SK-N-SH (cell line): ENCODE measurements at regions not wholly inside any gene's neighbourhood (a gene's known extent, or its start where the extent isn't known, plus 50 kb on each side); places are given as distances from the start of the nearest gene placed in this dataset.
"Not testable (repeated sequence)": the region's sequence is repeated elsewhere in the genome, so short reads cannot be mapped to it uniquely, and the experiment has no call there.

Source experiments
- CTCF ChIA-PET: fragments of 300-600, 350-600 bp; formaldehyde crosslinking; extraction: SDS; loops from one replicate; lab custom pipeline; 2021; lab: Yijun Ruan, JAX
- POLR2A ChIA-PET: fragments of 350-600 bp; sonication (Branson Sonifier 250); formaldehyde crosslinking; extraction: SDS; loops from one replicate; lab custom pipeline; 2020; ENCODE audit warnings: antibody characterized with exemption, inconsistent platforms; lab: Yijun Ruan, JAX
- DNase-seq: peaks from one replicate; pipeline ENCODE4 v3.0.0; 2012
- H2AFZ ChIP-seq: fragments of 200-600 bp; sonication (generic); 2 replicates; pipeline ENCODE4 v1.8.1; 2016; ENCODE audit warnings: antibody characterized with exemption, mild to moderate bottlenecking, low read depth
- H3F3A ChIP-seq: fragments of 200-600 bp; sonication (generic); replicated peaks from 2 replicates; pipeline ENCODE3; 2016; ENCODE audit warnings: antibody characterized with exemption, mild to moderate bottlenecking; ENCODE audit not compliant: insufficient read depth
- H3K27ac ChIP-seq, 2 experiments: fragments of 200-500 bp in 1 of 2; fragments of 200-600 bp in 1 of 2; sonication (Bioruptor generic) in 1 of 2; sonication (generic), shearing (Covaris generic) in 1 of 2; 2 replicates each; pipeline versions ENCODE4 v1.5.1 to v1.6.1; 2014 to 2016; ENCODE audit warnings: low read depth in 2 of 2, inconsistent platforms in 1 of 2, low read length in 1 of 2, mild to moderate bottlenecking in 1 of 2, mixed read lengths in 1 of 2
- H3K27me3 ChIP-seq: fragments of 200-600 bp; sonication (generic), shearing (Covaris generic); 2 replicates; pipeline ENCODE4 v1.6.1; 2016; ENCODE audit warnings: mixed run types; ENCODE audit not compliant: insufficient read depth
- H3K36me3 ChIP-seq, 2 experiments: fragments of 200-500 bp in 1 of 2; fragments of 200-600 bp in 1 of 2; sonication (Bioruptor generic) in 1 of 2; sonication (generic) in 1 of 2; replicated peaks in 1 of 2; 2 replicates each; pipeline versions ENCODE3 to v1.5.1; 2014 to 2016; ENCODE audit warnings: low read length in 1 of 2, mild to moderate bottlenecking in 1 of 2; ENCODE audit not compliant: insufficient read depth in 2 of 2, control insufficient read depth in 1 of 2
- H3K4me1 ChIP-seq, 2 experiments: fragments of 200-500 bp in 1 of 2; fragments of 200-600 bp in 1 of 2; sonication (Bioruptor generic) in 1 of 2; sonication (generic), shearing (Covaris generic) in 1 of 2; 2 replicates each; pipeline versions ENCODE4 v1.5.1 to v1.6.1; 2014 to 2016; ENCODE audit warnings: low read depth in 1 of 2, low read length in 1 of 2, mixed run types in 1 of 2; ENCODE audit not compliant: insufficient read depth in 2 of 2, control insufficient read depth in 1 of 2
- H3K4me2 ChIP-seq: fragments of 200-600 bp; sonication (generic), shearing (Covaris generic); 2 replicates; pipeline ENCODE4 v1.6.1; 2017; ENCODE audit warnings: mixed run types
- H3K4me3 ChIP-seq, 2 experiments: fragments of 200-500 bp in 1 of 2; fragments of 200-600 bp in 1 of 2; sonication (Bioruptor generic) in 1 of 2; sonication (generic), shearing (Covaris generic) in 1 of 2; 2 replicates each; pipeline versions ENCODE4 v1.5.1 to v1.8.1; 2014 to 2016; ENCODE audit warnings: low read depth in 2 of 2, inconsistent platforms in 1 of 2, low read length in 1 of 2, mild to moderate bottlenecking in 1 of 2, mixed read lengths in 1 of 2, moderate library complexity in 1 of 2
- H3K79me2 ChIP-seq: fragments of 200-600 bp; sonication (generic); 2 replicates; pipeline ENCODE4 v1.8.1; 2017; ENCODE audit warnings: mild to moderate bottlenecking; ENCODE audit not compliant: insufficient read depth
- H3K9ac ChIP-seq: fragments of 200-600 bp; sonication (generic); 2 replicates; pipeline ENCODE4 v1.6.1; 2017; ENCODE audit warnings: mixed run types
- H3K9me2 ChIP-seq: fragments of 200-600 bp; sonication (generic); 2 replicates; pipeline ENCODE4 v1.6.1; 2017; ENCODE audit warnings: mixed run types
- H3K9me3 ChIP-seq: fragments of 200-600 bp; sonication (generic); 2 replicates; pipeline ENCODE4 v1.6.1; 2017; ENCODE audit warnings: mixed run types, mild to moderate bottlenecking, moderate library complexity
- H4K20me1 ChIP-seq: fragments of 200-600 bp; sonication (generic); 2 replicates; pipeline ENCODE4 v1.6.1; 2017; ENCODE audit warnings: mild to moderate bottlenecking, mixed run types; ENCODE audit not compliant: insufficient read depth
- FOXM1 ChIP-seq: IDR thresholded peaks from 2 replicates; pipeline ENCODE4 v1.4.0; 2012; ENCODE audit warnings: low read depth, mild to moderate bottlenecking
- YY1 ChIP-seq: IDR thresholded peaks from 2 replicates; pipeline ENCODE4 v1.4.0; 2012; ENCODE audit warnings: low read depth, mild to moderate bottlenecking
- WGBS: methylation state at CpG from one replicate; pipeline ENCODE4 v1.1.6; 2017; ENCODE audit warnings: low lambda C conversion rate; 5-methylcytosine and 5-hydroxymethylcytosine counted together
- TF ChIP-seq, protein P1 (sequence below): IDR thresholded peaks from 2 replicates; pipeline ENCODE4 v1.6.1; 2012; ENCODE audit warnings: mild to moderate bottlenecking, low read depth, low read length, moderate library complexity

DNA sequence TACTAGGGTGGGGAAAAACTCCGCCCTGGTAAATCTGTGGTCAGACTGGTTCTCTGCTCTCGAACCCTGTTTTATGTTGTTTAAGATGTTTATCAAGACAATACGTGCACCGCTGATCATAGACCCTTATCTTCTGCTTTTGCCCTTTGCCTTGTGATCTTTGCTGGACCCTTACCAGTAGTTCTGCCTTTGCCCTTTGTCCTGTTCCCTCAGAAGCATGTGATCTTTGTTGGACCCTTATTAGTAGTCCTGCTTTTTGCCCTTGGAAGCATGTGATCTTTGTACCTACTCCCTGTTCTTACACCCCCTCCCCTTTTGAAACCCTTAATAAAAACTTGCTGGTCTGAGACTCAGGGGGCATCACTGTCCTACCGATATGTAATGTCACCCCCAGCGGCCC is 64.3 kb upstream of the EEF2KMT start:
- H3K9me2 ChIP-seq, H3K4me2 ChIP-seq, H3K79me2 ChIP-seq, H3K36me3 ChIP-seq, H3K27ac ChIP-seq, DNase-seq, H3K4me3 ChIP-seq, H3K9me3 ChIP-seq, H4K20me1 ChIP-seq, H3K27me3 ChIP-seq, H3F3A ChIP-seq, H2AFZ ChIP-seq, CTCF ChIA-PET, H3K4me1 ChIP-seq, H3K9ac ChIP-seq, POLR2A ChIA-PET: not testable (repeated sequence)
- 46% methylated on average over 6 of the region's 6 CpGs for WGBS

DNA sequence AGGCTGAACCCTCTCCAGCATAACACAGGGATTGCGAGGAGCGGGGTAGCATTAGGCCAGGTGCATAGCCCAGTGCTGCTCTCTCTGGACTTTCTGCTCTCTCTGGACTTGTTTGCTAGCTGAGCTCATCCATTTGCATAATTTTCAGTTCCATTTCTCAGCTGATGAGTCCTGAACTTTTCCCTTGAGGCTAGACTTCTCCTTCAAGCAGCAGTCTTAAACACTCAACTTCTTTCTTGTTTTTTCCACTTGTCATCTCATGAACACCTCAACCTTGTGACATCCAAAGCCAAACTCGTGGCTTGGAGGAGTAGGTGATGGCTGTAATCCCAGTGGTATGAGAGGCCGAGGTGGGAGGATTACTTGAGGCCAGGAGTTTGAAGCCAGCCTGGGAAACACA is 62.4 kb upstream of the EEF2KMT start:
- CTCF ChIA-PET, H3K4me1 ChIP-seq, H3K9me2 ChIP-seq, H4K20me1 ChIP-seq, H3K4me3 ChIP-seq, H3K9me3 ChIP-seq, H3K36me3 ChIP-seq, H3K79me2 ChIP-seq, H3K27me3 ChIP-seq, DNase-seq, H3K27ac ChIP-seq, H3K9ac ChIP-seq, H2AFZ ChIP-seq, H3K4me2 ChIP-seq, H3F3A ChIP-seq, POLR2A ChIA-PET: not testable (repeated sequence)
- 28% methylated on average over 4 of the region's 4 CpGs for WGBS

DNA sequence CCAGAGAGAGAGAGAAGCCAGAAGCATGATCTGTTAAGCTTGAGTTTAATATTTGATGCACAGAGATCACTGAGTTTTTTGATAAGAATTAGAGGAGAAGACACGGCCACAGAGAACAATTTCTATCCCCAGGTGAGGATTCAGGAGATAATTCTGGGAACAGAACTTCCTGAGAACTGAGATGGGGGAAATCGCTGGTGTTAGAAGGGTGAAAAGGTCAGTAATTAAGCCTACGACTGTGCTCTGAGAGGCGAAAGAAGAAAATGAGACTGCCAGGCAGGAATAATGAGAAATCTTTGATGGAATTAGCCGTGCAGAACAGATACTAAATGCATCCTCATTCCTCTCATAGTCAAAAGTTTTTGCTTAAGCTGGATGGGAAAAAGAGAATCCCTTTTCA is 61.9 kb upstream of the EEF2KMT start:
- DNase-seq, H4K20me1 ChIP-seq, H3K27ac ChIP-seq, H3K36me3 ChIP-seq, H3K4me2 ChIP-seq, POLR2A ChIA-PET, H3F3A ChIP-seq, H2AFZ ChIP-seq, H3K9me2 ChIP-seq, H3K4me1 ChIP-seq, H3K27me3 ChIP-seq, CTCF ChIA-PET, H3K4me3 ChIP-seq, H3K9ac ChIP-seq, H3K9me3 ChIP-seq, H3K79me2 ChIP-seq: not testable (repeated sequence)
- WGBS: 9% methylated on average over 5 of the region's 5 CpGs

DNA sequence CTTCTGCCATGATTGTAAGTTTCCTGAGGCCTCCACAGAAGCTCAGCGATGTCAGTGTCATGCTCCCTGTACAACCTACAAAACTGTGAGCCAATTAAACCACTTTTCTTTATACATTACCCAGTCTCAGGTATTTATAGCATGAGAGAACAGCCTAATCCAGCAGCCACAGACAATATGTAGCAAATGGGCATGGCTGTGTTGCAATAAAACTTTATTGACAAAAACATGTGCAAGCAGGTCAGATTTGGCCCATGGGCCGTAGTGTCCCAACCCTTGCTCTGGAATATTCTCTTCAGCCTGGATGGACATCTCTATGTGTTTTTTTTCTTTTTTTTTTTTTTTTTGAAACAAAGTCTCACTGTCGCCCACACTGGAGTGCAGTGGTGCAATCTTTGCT is 60.9 kb upstream of the EEF2KMT start:
- H3K9ac ChIP-seq: no peak overlapping the region
- 34% methylated on average over 3 of the region's 3 CpGs for WGBS

DNA sequence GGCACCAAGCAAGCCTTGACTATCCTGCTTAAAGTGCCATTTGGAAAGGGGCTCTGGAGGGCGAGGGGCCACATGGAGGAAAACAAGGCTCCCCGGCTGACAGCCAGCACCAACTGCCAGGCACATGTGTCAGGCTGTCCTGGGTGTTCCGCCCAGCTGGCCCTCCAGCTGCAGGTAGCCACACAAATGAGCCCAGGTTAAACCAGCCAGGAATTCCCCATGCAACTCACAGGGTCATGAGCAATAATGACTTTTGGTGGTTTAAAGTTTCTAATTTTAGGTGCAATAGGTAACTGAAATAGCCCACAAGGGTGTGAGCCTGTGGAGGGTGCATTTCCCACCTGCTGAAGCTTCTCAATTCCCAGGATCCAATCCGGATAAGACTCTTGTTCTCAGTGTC is 58.9 kb upstream of the EEF2KMT start:
- POLR2A ChIA-PET, H3K4me2 ChIP-seq, CTCF ChIA-PET, H2AFZ ChIP-seq, DNase-seq, H3F3A ChIP-seq, H3K36me3 ChIP-seq, H3K4me1 ChIP-seq, H3K79me2 ChIP-seq, H3K27ac ChIP-seq, H4K20me1 ChIP-seq, H3K27me3 ChIP-seq, H3K9me2 ChIP-seq, H3K9me3 ChIP-seq, H3K9ac ChIP-seq, H3K4me3 ChIP-seq: not testable (repeated sequence)
- 17% methylated on average over 4 of the region's 4 CpGs for WGBS

More for the DNA sequence above, 60.9 kb upstream of the EEF2KMT start:
- ChIA-PET POLR2A (no interaction called here), CTCF (no interaction called here)
- Histone ChIP-seq H3K27ac (no peak overlapping the region), H3K36me3 (no peaks in the 10 kb centered on the region), H3K79me2 (no peaks in the 10 kb centered on the region), H2AFZ (no peak overlapping the region), H3K9me2 (no peaks in the 10 kb centered on the region), H3K4me2 (no peak overlapping the region), H3K9me3 (no peaks in the 10 kb centered on the region), H3K4me1 (no peaks in the 10 kb centered on the region), H3F3A (no peaks in the 10 kb centered on the region), H4K20me1 (no peaks in the 10 kb centered on the region), H3K27me3 (no peaks in the 10 kb centered on the region), H3K4me3 (no peak overlapping the region)
- DNase-seq: no peak
- no peak for TF ChIP-seq FOXM1
- TF ChIP-seq, protein P1, sequence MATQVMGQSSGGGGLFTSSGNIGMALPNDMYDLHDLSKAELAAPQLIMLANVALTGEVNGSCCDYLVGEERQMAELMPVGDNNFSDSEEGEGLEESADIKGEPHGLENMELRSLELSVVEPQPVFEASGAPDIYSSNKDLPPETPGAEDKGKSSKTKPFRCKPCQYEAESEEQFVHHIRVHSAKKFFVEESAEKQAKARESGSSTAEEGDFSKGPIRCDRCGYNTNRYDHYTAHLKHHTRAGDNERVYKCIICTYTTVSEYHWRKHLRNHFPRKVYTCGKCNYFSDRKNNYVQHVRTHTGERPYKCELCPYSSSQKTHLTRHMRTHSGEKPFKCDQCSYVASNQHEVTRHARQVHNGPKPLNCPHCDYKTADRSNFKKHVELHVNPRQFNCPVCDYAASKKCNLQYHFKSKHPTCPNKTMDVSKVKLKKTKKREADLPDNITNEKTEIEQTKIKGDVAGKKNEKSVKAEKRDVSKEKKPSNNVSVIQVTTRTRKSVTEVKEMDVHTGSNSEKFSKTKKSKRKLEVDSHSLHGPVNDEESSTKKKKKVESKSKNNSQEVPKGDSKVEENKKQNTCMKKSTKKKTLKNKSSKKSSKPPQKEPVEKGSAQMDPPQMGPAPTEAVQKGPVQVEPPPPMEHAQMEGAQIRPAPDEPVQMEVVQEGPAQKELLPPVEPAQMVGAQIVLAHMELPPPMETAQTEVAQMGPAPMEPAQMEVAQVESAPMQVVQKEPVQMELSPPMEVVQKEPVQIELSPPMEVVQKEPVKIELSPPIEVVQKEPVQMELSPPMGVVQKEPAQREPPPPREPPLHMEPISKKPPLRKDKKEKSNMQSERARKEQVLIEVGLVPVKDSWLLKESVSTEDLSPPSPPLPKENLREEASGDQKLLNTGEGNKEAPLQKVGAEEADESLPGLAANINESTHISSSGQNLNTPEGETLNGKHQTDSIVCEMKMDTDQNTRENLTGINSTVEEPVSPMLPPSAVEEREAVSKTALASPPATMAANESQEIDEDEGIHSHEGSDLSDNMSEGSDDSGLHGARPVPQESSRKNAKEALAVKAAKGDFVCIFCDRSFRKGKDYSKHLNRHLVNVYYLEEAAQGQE: no peak
- no peak for TF ChIP-seq YY1
